SK-N-SH (cell line): ENCODE measurements at regions not wholly inside any gene's neighbourhood (a gene's known extent, or its start where the extent isn't known, plus 50 kb on each side); places are given as distances from the start of the nearest gene placed in this dataset.

Experiments
- CTCF ChIP-seq: fragments of 200-600 bp; sonication (generic); IDR thresholded peaks from 2 replicates; pipeline ENCODE4 v1.6.1; 2017; ENCODE audit warnings: antibody characterized with exemption, mild to moderate bottlenecking, moderate library complexity
- EP300 ChIP-seq, 2 experiments: IDR thresholded peaks; 2 replicates each; pipeline versions ENCODE4 v1.4.0 to v1.6.1; 2012; ENCODE audit warnings: borderline replicate concordance in 1 of 2, low read depth in 1 of 2, low read length in 1 of 2
- JUND ChIP-seq: IDR thresholded peaks from 2 replicates; pipeline ENCODE4 v1.4.0; 2012
- MAX ChIP-seq: IDR thresholded peaks from 2 replicates; pipeline ENCODE4 v1.4.0; 2012; ENCODE audit warnings: low read depth
- RFX5 ChIP-seq: IDR thresholded peaks from 2 replicates; pipeline ENCODE4 v1.6.1; 2012; ENCODE audit warnings: mild to moderate bottlenecking, improper control_type of control experiment, low read length
- SIN3A ChIP-seq: IDR thresholded peaks from 2 replicates; pipeline ENCODE4 v1.6.1; 2012; ENCODE audit warnings: low read depth, mild to moderate bottlenecking, low read length, moderate library complexity, borderline replicate concordance
- TF ChIP-seq, protein P1 (sequence below): IDR thresholded peaks from 2 replicates; pipeline ENCODE4 v1.6.1; 2012; ENCODE audit warnings: mild to moderate bottlenecking, low read depth, low read length, moderate library complexity

GRCh38 chr3:154745122-154745521, 315.1 kb upstream of the GPR149 start:
- TF ChIP-seq EP300 (IDR thresholded peaks at IDR 0.05; ENCODE audit: borderline replicate concordance in 1 of 2, low read depth in 1 of 2, low read length in 1 of 2) (no peak), JUND (no peak), RFX5 (no peak), CTCF (no peak), SIN3A (no peak), MAX (no peak)
- TF ChIP-seq, protein P1, sequence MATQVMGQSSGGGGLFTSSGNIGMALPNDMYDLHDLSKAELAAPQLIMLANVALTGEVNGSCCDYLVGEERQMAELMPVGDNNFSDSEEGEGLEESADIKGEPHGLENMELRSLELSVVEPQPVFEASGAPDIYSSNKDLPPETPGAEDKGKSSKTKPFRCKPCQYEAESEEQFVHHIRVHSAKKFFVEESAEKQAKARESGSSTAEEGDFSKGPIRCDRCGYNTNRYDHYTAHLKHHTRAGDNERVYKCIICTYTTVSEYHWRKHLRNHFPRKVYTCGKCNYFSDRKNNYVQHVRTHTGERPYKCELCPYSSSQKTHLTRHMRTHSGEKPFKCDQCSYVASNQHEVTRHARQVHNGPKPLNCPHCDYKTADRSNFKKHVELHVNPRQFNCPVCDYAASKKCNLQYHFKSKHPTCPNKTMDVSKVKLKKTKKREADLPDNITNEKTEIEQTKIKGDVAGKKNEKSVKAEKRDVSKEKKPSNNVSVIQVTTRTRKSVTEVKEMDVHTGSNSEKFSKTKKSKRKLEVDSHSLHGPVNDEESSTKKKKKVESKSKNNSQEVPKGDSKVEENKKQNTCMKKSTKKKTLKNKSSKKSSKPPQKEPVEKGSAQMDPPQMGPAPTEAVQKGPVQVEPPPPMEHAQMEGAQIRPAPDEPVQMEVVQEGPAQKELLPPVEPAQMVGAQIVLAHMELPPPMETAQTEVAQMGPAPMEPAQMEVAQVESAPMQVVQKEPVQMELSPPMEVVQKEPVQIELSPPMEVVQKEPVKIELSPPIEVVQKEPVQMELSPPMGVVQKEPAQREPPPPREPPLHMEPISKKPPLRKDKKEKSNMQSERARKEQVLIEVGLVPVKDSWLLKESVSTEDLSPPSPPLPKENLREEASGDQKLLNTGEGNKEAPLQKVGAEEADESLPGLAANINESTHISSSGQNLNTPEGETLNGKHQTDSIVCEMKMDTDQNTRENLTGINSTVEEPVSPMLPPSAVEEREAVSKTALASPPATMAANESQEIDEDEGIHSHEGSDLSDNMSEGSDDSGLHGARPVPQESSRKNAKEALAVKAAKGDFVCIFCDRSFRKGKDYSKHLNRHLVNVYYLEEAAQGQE, result no peak
